Skeletal muscle tissue (tissue), 3 donors: ENCODE measurements at regions not wholly inside any gene's neighbourhood (a gene's known extent, or its start where the extent isn't known, plus 50 kb on each side); places are given as distances from the start of the nearest gene placed in this dataset.

Experiments
- H3K27ac ChIP-seq: one replicate; pipeline ENCODE4 v1.7.0; 2013; ENCODE audit warnings: mild to moderate bottlenecking, low read depth, low read length, inconsistent platforms
- H3K27me3 ChIP-seq, 3 donors: one replicate each; pipeline ENCODE4 v1.7.0; 2013; ENCODE audit warnings: low read length in 3 of 3; ENCODE audit not compliant: control insufficient read depth in 3 of 3, insufficient read depth in 3 of 3
- H3K36me3 ChIP-seq, 3 donors: one replicate each; pipeline ENCODE4 v1.7.0; 2013; ENCODE audit warnings: low read length in 3 of 3; ENCODE audit not compliant: control insufficient read depth in 3 of 3, insufficient read depth in 3 of 3
- H3K4me1 ChIP-seq, 3 donors: one replicate each; pipeline ENCODE4 v1.7.0; 2013; ENCODE audit warnings: low read length in 3 of 3, mild to moderate bottlenecking in 3 of 3; ENCODE audit not compliant: control insufficient read depth in 3 of 3, insufficient read depth in 3 of 3
- H3K4me3 ChIP-seq, 3 donors: one replicate each; pipeline ENCODE4 v1.7.0; 2013; ENCODE audit warnings: low read length in 3 of 3
- H3K9ac ChIP-seq, 3 donors: one replicate each; pipeline ENCODE4 v1.7.0; 2013; ENCODE audit warnings: low read length in 3 of 3, mild to moderate bottlenecking in 3 of 3, moderate library complexity in 2 of 3, low read depth in 1 of 3
- H3K9me3 ChIP-seq, 3 donors: one replicate each; pipeline ENCODE4 v1.7.0; 2013; ENCODE audit warnings: low read length in 3 of 3; ENCODE audit not compliant: control insufficient read depth in 3 of 3
- donor health status: Osteomylitis.

- H3K27me3 ChIP-seq: no peaks in the 10 kb centered on the region
- H3K4me3 ChIP-seq: no peak overlapping the region
- no peaks in the 10 kb centered on the region for H3K4me1 ChIP-seq
- H3K9ac ChIP-seq: no peak overlapping the region
- H3K27ac ChIP-seq: no peak overlapping the region
- no peaks in the 10 kb centered on the region for H3K36me3 ChIP-seq
- H3K9me3 ChIP-seq: no peaks in the 10 kb centered on the region
These were observed 260.4 kb downstream of the BRINP2 start for GRCh38 chr1:177431123-177431522.

DNA sequence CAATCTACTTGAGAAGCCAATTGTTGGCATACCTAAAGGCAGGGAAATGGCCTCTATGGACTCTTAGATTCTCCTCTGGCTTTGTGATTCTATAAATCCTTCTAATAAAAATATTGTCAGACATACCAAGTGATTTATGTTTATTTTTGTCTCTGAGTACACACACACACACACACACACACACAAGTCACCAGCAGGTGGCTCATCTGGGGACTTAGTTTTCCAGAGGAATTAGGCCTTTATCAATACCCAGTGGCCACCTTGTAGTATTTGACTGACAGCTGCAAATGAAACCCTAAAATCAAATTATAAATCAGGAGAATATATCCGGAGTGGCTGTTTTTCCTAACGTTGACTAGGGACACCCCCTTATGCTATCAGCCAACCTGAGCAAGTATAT, 258.5 kb downstream of the BRINP2 start:
- H3K9me3 ChIP-seq: no peaks in the 10 kb centered on the region
- no peaks in the 10 kb centered on the region for H3K36me3 ChIP-seq
- H3K27me3 ChIP-seq: no peaks in the 10 kb centered on the region
- H3K27ac ChIP-seq: no peak overlapping the region
- no peak overlapping the region for H3K9ac ChIP-seq
- no peaks in the 10 kb centered on the region for H3K4me1 ChIP-seq
- H3K4me3 ChIP-seq: no peak overlapping the region

- H3K9ac ChIP-seq: no peak overlapping the region
- no peak overlapping the region for H3K4me3 ChIP-seq
- no peaks in the 10 kb centered on the region for H3K4me1 ChIP-seq
- H3K36me3 ChIP-seq: no peaks in the 10 kb centered on the region
- H3K27me3 ChIP-seq: no peaks in the 10 kb centered on the region
- H3K9me3 ChIP-seq: no peaks in the 10 kb centered on the region
- H3K27ac ChIP-seq: no peak overlapping the region
These were observed 257.1 kb downstream of the BRINP2 start for GRCh38 chr1:177427811-177428210.

DNA sequence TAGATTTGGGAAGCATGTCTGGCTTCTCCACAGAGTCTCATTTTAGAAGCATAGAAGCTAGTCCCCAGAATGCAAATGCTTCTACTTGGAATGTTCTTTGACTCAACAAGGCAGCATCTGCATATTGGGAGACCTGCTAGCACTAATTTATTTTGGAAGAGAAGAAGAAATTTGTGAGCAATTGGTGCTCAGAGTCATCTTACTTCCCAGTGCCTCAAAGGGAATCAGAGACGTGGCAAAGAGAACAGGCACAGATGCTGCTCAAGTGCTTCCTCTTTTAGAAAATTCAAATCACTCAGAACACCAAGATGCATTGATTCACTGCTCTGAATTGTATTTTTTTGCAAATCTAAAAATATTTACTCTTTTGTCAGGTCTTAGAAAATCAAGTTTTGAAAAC, 255.7 kb downstream of the BRINP2 start:
- H3K9me3 ChIP-seq: no peaks in the 10 kb centered on the region
- no peaks in the 10 kb centered on the region for H3K27me3 ChIP-seq
- no peak overlapping the region for H3K4me3 ChIP-seq
- H3K36me3 ChIP-seq: no peaks in the 10 kb centered on the region
- H3K4me1 ChIP-seq: no peaks in the 10 kb centered on the region
- H3K27ac ChIP-seq: no peak overlapping the region
- no peak overlapping the region for H3K9ac ChIP-seq

DNA sequence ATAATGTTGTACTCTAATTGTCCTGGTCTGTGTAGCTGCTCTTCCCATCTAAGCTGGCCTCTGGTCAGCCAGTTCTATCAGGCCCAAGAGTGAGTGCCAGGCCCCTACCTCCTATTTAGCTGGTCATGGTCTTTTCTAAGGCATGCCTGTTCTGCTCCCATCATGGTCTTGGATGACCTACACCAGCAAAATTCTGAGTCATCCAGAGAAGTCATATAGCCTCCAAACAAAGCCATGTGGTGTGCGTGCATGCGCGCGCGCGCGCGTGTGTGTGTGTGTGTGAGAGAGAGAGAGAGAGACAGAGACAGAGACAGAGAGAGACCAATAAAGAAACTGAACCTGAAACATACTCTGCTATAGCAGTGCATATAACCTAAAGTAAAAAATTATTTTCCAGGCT, 254.4 kb downstream of the BRINP2 start:
- Histone ChIP-seq H3K9ac (no peak overlapping the region), H3K36me3 (no peaks in the 10 kb centered on the region), H3K9me3 (no peaks in the 10 kb centered on the region), H3K27ac (no peak overlapping the region), H3K4me3 (no peak overlapping the region), H3K4me1 (no peaks in the 10 kb centered on the region), H3K27me3 (no peaks in the 10 kb centered on the region)

GRCh38 chr1:177424744-177425143, 254.0 kb downstream of the BRINP2 start:
- no peaks in the 10 kb centered on the region for H3K36me3 ChIP-seq
- H3K9ac ChIP-seq: no peak overlapping the region
- no peaks in the 10 kb centered on the region for H3K27me3 ChIP-seq
- no peak overlapping the region for H3K4me3 ChIP-seq
- no peak overlapping the region for H3K27ac ChIP-seq
- H3K4me1 ChIP-seq: no peaks in the 10 kb centered on the region
- H3K9me3 ChIP-seq: no peaks in the 10 kb centered on the region

GRCh38 chr1:177423090-177423489, 252.3 kb downstream of the BRINP2 start:
- Histone ChIP-seq H3K27me3 (no peaks in the 10 kb centered on the region), H3K4me3 (no peak overlapping the region), H3K27ac (no peak overlapping the region), H3K36me3 (no peaks in the 10 kb centered on the region), H3K4me1 (no peaks in the 10 kb centered on the region), H3K9me3 (no peaks in the 10 kb centered on the region), H3K9ac (no peak overlapping the region)

GRCh38 chr1:177413982-177414596, 243.3 kb downstream of the BRINP2 start:
- Histone ChIP-seq H3K9me3 (no peaks in the 10 kb centered on the region), H3K36me3 (no peaks in the 10 kb centered on the region), H3K9ac (no peak overlapping the region), H3K4me3 (no peak overlapping the region), H3K27me3 (no peaks in the 10 kb centered on the region), H3K27ac (no peak overlapping the region), H3K4me1 (no peaks in the 10 kb centered on the region)

GRCh38 chr1:177411381-177411780, 240.6 kb downstream of the BRINP2 start:
- no peaks in the 10 kb centered on the region for H3K27me3 ChIP-seq
- H3K9me3 ChIP-seq: no peaks in the 10 kb centered on the region
- H3K9ac ChIP-seq: no peak overlapping the region
- H3K4me3 ChIP-seq: no peak overlapping the region
- H3K36me3 ChIP-seq: no peaks in the 10 kb centered on the region
- no peak overlapping the region for H3K27ac ChIP-seq
- no peaks in the 10 kb centered on the region for H3K4me1 ChIP-seq

DNA sequence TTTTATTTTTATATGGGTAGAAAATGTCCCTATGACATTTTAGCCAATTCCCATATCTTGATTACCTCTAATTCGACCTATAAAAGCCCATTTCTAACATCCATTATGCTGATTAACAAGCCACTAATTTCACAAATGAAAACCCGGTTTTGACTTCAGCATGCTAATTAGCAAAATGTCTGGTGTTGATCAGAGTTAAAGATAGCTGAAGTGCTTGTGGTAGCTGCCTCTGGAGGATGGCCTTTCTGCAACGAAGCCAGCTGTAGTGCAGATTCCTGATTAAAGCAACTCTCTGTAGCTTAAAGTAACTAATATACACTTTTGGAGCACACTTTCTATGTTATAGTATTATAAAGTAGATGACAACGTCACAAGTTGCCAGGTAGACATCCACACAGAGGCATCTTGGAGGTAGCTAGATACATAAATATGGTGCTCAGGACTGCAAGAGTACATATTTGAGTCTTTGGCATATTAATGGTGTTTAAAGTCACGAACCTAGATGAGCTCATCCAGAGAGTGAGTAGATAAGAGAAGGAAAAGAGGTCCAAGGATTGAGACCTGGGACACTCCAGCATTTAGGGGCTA, 239.5 kb downstream of the BRINP2 start:
- no peak overlapping the region for H3K4me3 ChIP-seq
- no peak overlapping the region for H3K27ac ChIP-seq
- no peak overlapping the region for H3K9ac ChIP-seq
- no peaks in the 10 kb centered on the region for H3K27me3 ChIP-seq
- H3K9me3 ChIP-seq: no peaks in the 10 kb centered on the region
- H3K4me1 ChIP-seq: no peaks in the 10 kb centered on the region
- H3K36me3 ChIP-seq: no peaks in the 10 kb centered on the region
